ENCODE measurements at regions not wholly inside any gene's neighbourhood (a gene's known extent, or its start where the extent isn't known, plus 50 kb on each side); places are given as distances from the start of the nearest gene placed in this dataset.

- peaks cover 49% of the 10 kb centered on the region for H3K4me1 Mint-ChIP-seq
- H3K27ac Mint-ChIP-seq: peak overlapping the region; percentile 96
Measured at GRCh38 chr15:92807971-92808571, 92.1 kb upstream of the CHD2 start.

DNA sequence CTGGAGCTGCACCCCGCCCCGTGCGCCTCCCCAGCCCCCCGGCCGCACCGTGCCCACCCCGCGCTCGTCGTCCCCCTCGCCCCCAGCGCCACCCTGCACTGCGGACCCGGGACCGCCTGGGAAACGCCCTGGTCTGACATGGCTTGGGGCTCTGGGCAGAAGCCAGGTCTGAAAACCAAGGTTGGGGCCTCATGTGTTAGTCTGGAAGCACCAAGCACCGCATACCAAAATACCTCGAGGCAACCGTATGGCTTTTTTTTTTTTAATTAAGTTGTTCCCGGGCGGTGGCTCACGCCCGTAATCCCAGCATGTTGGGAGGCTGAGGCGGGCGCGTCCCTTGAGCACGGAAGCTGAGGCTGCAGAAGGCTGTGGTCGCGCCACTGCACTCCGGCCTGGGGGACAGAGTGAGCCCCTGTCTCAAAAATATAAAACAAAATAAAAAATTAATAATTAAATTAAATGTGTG is 91.5 kb upstream of the CHD2 start:
- H3K9me3 Mint-ChIP-seq: no peaks in the 10 kb centered on the region
- peaks cover 50% of the 10 kb centered on the region for H3K4me1 Mint-ChIP-seq
- peak overlapping the region; percentile 87 for H3K4me3 Mint-ChIP-seq
- H3K27ac Mint-ChIP-seq: peak overlapping the region; percentile 46
- peaks cover 3% of the 10 kb centered on the region for H3K36me3 Mint-ChIP-seq
- H3K27me3 Mint-ChIP-seq: no peaks in the 10 kb centered on the region

More at GRCh38 chr15:92807971-92808571, 92.1 kb upstream of the CHD2 start:
- H3K9me3 Mint-ChIP-seq: no peaks in the 10 kb centered on the region
- no peaks in the 10 kb centered on the region for H3K27me3 Mint-ChIP-seq
- H3K4me3 Mint-ChIP-seq: peak overlapping the region; percentile 87
- H3K36me3 Mint-ChIP-seq: peaks cover 3% of the 10 kb centered on the region

GRCh38 chr15:92809064-92809879 is 90.9 kb upstream of the CHD2 start:
- H3K36me3 Mint-ChIP-seq: peaks cover 3% of the 10 kb centered on the region
- H3K27ac Mint-ChIP-seq: peak overlapping the region; percentile 98
- H3K27me3 Mint-ChIP-seq: no peaks in the 10 kb centered on the region
- no peaks in the 10 kb centered on the region for H3K9me3 Mint-ChIP-seq
- H3K4me1 Mint-ChIP-seq: peaks cover 50% of the 10 kb centered on the region
- peak overlapping the region; percentile 87 for H3K4me3 Mint-ChIP-seq

DNA sequence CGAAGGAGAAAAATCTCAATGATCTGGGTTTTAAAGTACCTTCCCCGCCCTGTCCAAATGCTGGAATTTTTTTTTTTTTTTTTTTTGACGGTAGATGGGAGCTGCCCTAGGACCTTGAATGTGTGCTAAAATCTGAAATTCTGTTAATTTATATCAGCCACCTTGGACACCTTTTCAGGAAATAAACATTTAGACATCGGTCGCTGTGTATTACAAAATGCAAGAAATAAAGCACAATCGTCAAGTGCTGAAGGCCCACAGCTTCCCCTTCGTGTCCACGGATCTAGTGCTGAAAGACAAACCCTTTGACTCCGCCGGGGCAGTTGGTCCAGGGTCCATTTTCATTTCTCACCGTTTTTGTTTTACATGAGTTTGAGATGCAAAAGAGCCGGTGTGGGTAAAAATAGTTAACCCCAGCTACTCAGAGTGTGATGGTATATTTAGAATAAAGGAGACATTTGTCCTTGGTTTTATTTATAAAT is 90.2 kb upstream of the CHD2 start:
- peak overlapping the region; percentile 98 for H3K27ac Mint-ChIP-seq
- no peaks in the 10 kb centered on the region for H3K27me3 Mint-ChIP-seq
- peaks cover 50% of the 10 kb centered on the region for H3K4me1 Mint-ChIP-seq
- H3K36me3 Mint-ChIP-seq: peaks cover 3% of the 10 kb centered on the region
- no peaks in the 10 kb centered on the region for H3K9me3 Mint-ChIP-seq
- peak overlapping the region; percentile 87 for H3K4me3 Mint-ChIP-seq

GRCh38 chr15:92810418-92811138 is 89.5 kb upstream of the CHD2 start:
- peak overlapping the region; percentile 98 for H3K27ac Mint-ChIP-seq
- H3K36me3 Mint-ChIP-seq: peaks cover 3% of the 10 kb centered on the region
- H3K27me3 Mint-ChIP-seq: no peaks in the 10 kb centered on the region
- H3K4me1 Mint-ChIP-seq: peaks cover 50% of the 10 kb centered on the region
- peak overlapping the region; percentile 87 for H3K4me3 Mint-ChIP-seq
- H3K9me3 Mint-ChIP-seq: no peaks in the 10 kb centered on the region

GRCh38 chr15:92811148-92811913 is 88.8 kb upstream of the CHD2 start:
- peak overlapping the region; percentile 98 for H3K27ac Mint-ChIP-seq
- peaks cover 48% of the 10 kb centered on the region for H3K4me1 Mint-ChIP-seq
- H3K4me3 Mint-ChIP-seq: peak overlapping the region; percentile 87
- H3K27me3 Mint-ChIP-seq: no peaks in the 10 kb centered on the region
- peaks cover 3% of the 10 kb centered on the region for H3K36me3 Mint-ChIP-seq
- H3K9me3 Mint-ChIP-seq: no peaks in the 10 kb centered on the region

DNA sequence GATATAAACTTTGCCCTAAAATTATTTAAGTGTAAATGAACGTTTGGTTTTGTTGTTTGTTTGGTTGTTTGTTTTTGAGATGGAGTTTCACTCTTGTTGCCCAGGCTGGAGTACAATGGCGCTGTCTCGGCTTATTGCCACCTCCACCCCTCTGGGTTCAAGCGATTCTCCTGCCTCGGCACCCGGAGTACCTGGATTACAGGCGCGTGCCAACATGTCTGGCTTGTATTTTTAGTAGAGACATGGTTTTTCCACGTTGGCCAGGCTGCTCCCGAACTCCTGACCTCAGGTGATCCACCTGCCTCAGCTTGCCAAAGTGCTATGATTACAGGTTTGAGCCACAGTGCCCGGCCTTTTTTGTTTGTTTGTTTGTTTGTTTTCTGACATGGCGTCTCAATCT is 87.9 kb upstream of the CHD2 start:
- H3K27me3 Mint-ChIP-seq: no peaks in the 10 kb centered on the region
- H3K27ac Mint-ChIP-seq: peak overlapping the region; percentile 76
- peaks cover 2% of the 10 kb centered on the region for H3K36me3 Mint-ChIP-seq
- peak overlapping the region; percentile 15 for H3K4me3 Mint-ChIP-seq
- peaks cover 50% of the 10 kb centered on the region for H3K4me1 Mint-ChIP-seq
- no peaks in the 10 kb centered on the region for H3K9me3 Mint-ChIP-seq

GRCh38 chr15:92813485-92813884 is 86.6 kb upstream of the CHD2 start:
- Mint-ChIP-seq H3K27me3 (no peaks in the 10 kb centered on the region), H3K4me3 (peak overlapping the region; percentile 77), H3K36me3 (peaks cover 2% of the 10 kb centered on the region), H3K9me3 (no peaks in the 10 kb centered on the region), H3K27ac (peak overlapping the region; percentile 99), H3K4me1 (peaks cover 53% of the 10 kb centered on the region)

- H3K9me3 Mint-ChIP-seq: no peaks in the 10 kb centered on the region
- peaks cover 65% of the 10 kb centered on the region for H3K4me1 Mint-ChIP-seq
- H3K36me3 Mint-ChIP-seq: peaks cover 2% of the 10 kb centered on the region
- H3K4me3 Mint-ChIP-seq: peak overlapping the region; percentile 77
- H3K27me3 Mint-ChIP-seq: no peaks in the 10 kb centered on the region
- peak overlapping the region; percentile 94 for H3K27ac Mint-ChIP-seq
Measured at GRCh38 chr15:92817339-92817886, 82.7 kb upstream of the CHD2 start.

DNA sequence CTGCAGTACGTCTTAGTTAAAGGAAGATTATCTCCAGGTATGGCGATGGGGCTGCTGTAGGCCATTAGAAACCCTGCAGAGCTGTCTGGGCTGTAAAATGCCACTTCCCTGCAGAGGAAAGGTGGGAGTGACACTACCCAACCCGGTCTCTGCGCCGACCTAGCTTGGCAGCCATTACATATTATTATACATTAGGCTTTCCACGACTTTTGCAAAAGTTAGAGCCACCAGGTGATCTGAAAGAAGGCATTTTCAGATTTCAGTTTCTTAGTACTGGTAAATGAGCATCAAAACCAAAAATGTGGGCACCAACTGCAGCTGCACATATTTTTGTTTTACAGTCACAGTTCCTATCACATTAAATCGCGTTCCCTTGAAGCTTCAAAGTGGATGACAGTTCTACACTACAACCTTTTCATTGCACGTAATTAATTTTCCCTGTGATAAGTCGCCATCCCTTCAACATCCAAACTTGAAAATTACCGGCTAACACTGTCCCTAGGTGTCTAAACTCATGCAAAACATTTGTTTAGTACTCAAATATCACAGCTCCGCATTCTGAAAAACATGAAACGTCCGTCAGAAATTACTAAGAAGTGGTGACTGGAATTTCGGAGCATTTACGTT is 81.4 kb upstream of the CHD2 start:
- Mint-ChIP-seq H3K4me3 (peak overlapping the region; percentile 92), H3K36me3 (peaks cover 2% of the 10 kb centered on the region), H3K27me3 (no peaks in the 10 kb centered on the region), H3K9me3 (no peaks in the 10 kb centered on the region), H3K4me1 (peaks cover 66% of the 10 kb centered on the region), H3K27ac (peak overlapping the region; percentile 97)

- peaks cover 2% of the 10 kb centered on the region for H3K36me3 Mint-ChIP-seq
- peaks cover 62% of the 10 kb centered on the region for H3K4me1 Mint-ChIP-seq
- H3K27me3 Mint-ChIP-seq: no peaks in the 10 kb centered on the region
- H3K27ac Mint-ChIP-seq: peak overlapping the region; percentile 97
- peak overlapping the region; percentile 92 for H3K4me3 Mint-ChIP-seq
- H3K9me3 Mint-ChIP-seq: no peaks in the 10 kb centered on the region
Measured at GRCh38 chr15:92819278-92820235, 80.6 kb upstream of the CHD2 start.

DNA sequence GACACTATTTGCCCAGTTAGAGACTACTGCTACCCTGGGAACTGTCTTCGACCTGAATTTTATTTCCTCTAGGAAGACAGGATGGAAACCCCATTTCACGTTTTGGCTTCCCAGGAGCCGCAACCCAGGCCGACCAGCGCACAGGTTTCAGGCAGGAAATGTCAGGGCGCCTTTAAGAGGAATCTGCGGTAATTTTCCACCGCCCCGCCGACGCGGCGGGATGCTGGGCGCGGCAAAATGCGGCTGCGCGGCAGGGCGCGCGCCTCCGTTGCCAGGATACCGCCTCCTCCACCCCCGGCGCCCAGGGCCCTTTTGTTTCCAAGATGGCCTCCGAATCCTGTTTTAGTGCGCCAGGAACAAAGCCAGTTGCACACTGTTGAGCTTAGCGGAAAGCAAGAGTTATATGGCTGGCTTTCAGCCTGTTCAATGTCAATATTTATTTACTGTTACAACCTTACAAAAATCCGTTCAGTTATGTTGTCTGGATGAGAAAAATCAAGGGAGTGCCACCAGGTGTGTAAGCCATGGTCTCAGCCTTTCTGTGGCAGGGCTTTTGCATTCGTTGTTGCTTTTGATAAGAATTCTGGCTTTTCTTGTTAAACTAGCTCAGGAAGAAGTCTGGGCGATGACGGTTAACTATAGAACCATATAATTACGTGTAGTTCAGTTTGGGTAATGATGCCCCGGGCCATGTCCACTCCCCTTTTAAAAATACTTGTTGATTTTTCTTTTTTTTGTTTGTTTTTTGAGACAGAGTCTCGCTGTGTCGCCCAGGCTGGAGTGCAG is 79.7 kb upstream of the CHD2 start:
- Mint-ChIP-seq H3K4me3 (peak overlapping the region; percentile 92), H3K9me3 (no peaks in the 10 kb centered on the region), H3K27ac (peak overlapping the region; percentile 97), H3K36me3 (peaks cover 2% of the 10 kb centered on the region), H3K27me3 (no peaks in the 10 kb centered on the region), H3K4me1 (peaks cover 67% of the 10 kb centered on the region)

Data from activated naive CD4-positive, alpha-beta T cell treated with anti-CD3 and anti-CD28 coated beads, Interleukin-2, amount 50 U/mL, for 24 hours (primary cell).